WTC11 (cell line): ENCODE measurements at regions not wholly inside any gene's neighbourhood (a gene's known extent, or its start where the extent isn't known, plus 50 kb on each side); places are given as distances from the start of the nearest gene placed in this dataset.

Experiments used
- ATAC-seq: fragments of 200-7000 bp; cut with Tn5 transposase; 2 replicates; pipeline ENCODE4 v1.10.0; 2021; ENCODE audit warnings: mild to moderate bottlenecking, moderate library complexity
- CTCF ChIA-PET: fragments of 300-600 bp; sonication (Branson Sonifier 250); formaldehyde crosslinking; loops from one replicate; lab custom pipeline; 2021; ENCODE audit warnings: antibody characterized with exemption; lab: Charles Lee
- POLR2A ChIA-PET: fragments of 350-600 bp; sonication (Branson Sonifier 250); formaldehyde crosslinking; loops from one replicate; lab custom pipeline; 2021; ENCODE audit warnings: antibody characterized with exemption; lab: Charles Lee
- DNase-seq: peaks from one replicate; pipeline ENCODE4 v3.0.0; 2021; ENCODE audit warnings: low spot score
- H3K27ac Mint-ChIP-seq: 2 replicates; pipeline ENCODE4 v1.8.0; 2021; ENCODE audit warnings: mixed read lengths
- H3K27me3 Mint-ChIP-seq: 2 replicates; pipeline ENCODE4 v1.8.0; 2021; ENCODE audit warnings: low read depth, mild to moderate bottlenecking, moderate library complexity, mixed read lengths
- H3K36me3 Mint-ChIP-seq: 2 replicates; pipeline ENCODE4 v1.8.0; 2021; ENCODE audit warnings: mixed read lengths
- H3K4me1 Mint-ChIP-seq: 2 replicates; pipeline ENCODE4 v1.8.0; 2022; ENCODE audit warnings: mixed read lengths
- H3K4me3 Mint-ChIP-seq: 2 replicates; pipeline ENCODE4 v1.8.0; 2021; ENCODE audit warnings: mild to moderate bottlenecking, moderate library complexity, mixed read lengths
- H3K9me3 Mint-ChIP-seq: 2 replicates; pipeline ENCODE4 v1.8.0; 2021; ENCODE audit warnings: mixed read lengths
- CREB1 ChIP-seq: sonication (generic); formaldehyde crosslinking; IDR thresholded peaks from 2 replicates; pipeline ENCODE4 v1.8.0; 2023; ENCODE audit warnings: mild to moderate bottlenecking, missing genetic modification reagents
- CTCF ChIP-seq: fragments of 200-600 bp; IDR thresholded peaks from 2 replicates; pipeline ENCODE4 v1.8.0; 2022; ENCODE audit warnings: antibody characterized with exemption
- EMX1 ChIP-seq: fragments of 250-450 bp; sonication (Bioruptor Pico); IDR thresholded peaks from 2 replicates; pipeline ENCODE4 v1.8.0; 2021; ENCODE audit warnings: mild to moderate bottlenecking
- FOXP1 ChIP-seq: sonication (generic); formaldehyde crosslinking; IDR thresholded peaks from 2 replicates; pipeline ENCODE4 v1.8.0; 2022; ENCODE audit warnings: missing genetic modification reagents, mild to moderate bottlenecking, moderate library complexity, borderline replicate concordance
- FOXP4 ChIP-seq: sonication (generic); formaldehyde crosslinking; IDR thresholded peaks from 2 replicates; pipeline ENCODE4 v1.8.0; 2022; ENCODE audit warnings: mild to moderate bottlenecking, missing genetic modification reagents
- KAT7 ChIP-seq: sonication (generic); formaldehyde crosslinking; IDR thresholded peaks from 2 replicates; pipeline ENCODE4 v1.8.1; 2023; ENCODE audit warnings: missing genetic modification reagents, mild to moderate bottlenecking, borderline replicate concordance
- NFATC4 ChIP-seq: fragments of 250-450 bp; sonication (Bioruptor Pico); IDR thresholded peaks from 2 replicates; pipeline ENCODE4 v1.9.0; 2021; ENCODE audit warnings: mild to moderate bottlenecking
- NFE2L1 ChIP-seq: sonication (generic); formaldehyde crosslinking; IDR thresholded peaks from 2 replicates; pipeline ENCODE4 v1.8.1; 2023; ENCODE audit warnings: missing genetic modification reagents
- NFYB ChIP-seq: sonication (generic); formaldehyde crosslinking; conservative IDR thresholded peaks from 2 replicates; pipeline ENCODE4 v1.8.0; 2022; ENCODE audit warnings: low read depth, missing genetic modification reagents
- NR2C2 ChIP-seq: sonication (generic); formaldehyde crosslinking; IDR thresholded peaks from 2 replicates; pipeline ENCODE4 v1.8.0; 2022; ENCODE audit warnings: mild to moderate bottlenecking, missing genetic modification reagents
- OVOL2 ChIP-seq: fragments of 250-450 bp; sonication (Bioruptor Pico); IDR thresholded peaks from 2 replicates; pipeline ENCODE4 v1.9.0; 2021; ENCODE audit warnings: mild to moderate bottlenecking, borderline replicate concordance
- RORB ChIP-seq: fragments of 250-450 bp; sonication (Bioruptor Pico); IDR thresholded peaks from 2 replicates; pipeline ENCODE4 v1.9.0; 2021; ENCODE audit warnings: mild to moderate bottlenecking
- SMAD3 ChIP-seq: sonication (generic); formaldehyde crosslinking; IDR thresholded peaks from 2 replicates; pipeline ENCODE4 v1.8.0; 2022; ENCODE audit warnings: missing genetic modification reagents, mild to moderate bottlenecking, borderline replicate concordance
- SP1 ChIP-seq: sonication (generic); formaldehyde crosslinking; conservative IDR thresholded peaks from 2 replicates; pipeline ENCODE4 v1.8.1; 2022; ENCODE audit warnings: missing genetic modification reagents
- ZBTB21 ChIP-seq: sonication (generic); formaldehyde crosslinking; IDR thresholded peaks from 2 replicates; pipeline ENCODE4 v1.8.1; 2023; ENCODE audit warnings: mild to moderate bottlenecking, missing genetic modification reagents, borderline replicate concordance
- ZNF121 ChIP-seq: sonication (generic); formaldehyde crosslinking; IDR thresholded peaks from 2 replicates; pipeline ENCODE4 v1.8.0; 2023; ENCODE audit warnings: missing genetic modification reagents
- ZNF263 ChIP-seq: sonication (generic); formaldehyde crosslinking; IDR thresholded peaks from 2 replicates; pipeline ENCODE4 v1.8.1; 2022; ENCODE audit warnings: low read depth, mild to moderate bottlenecking, moderate library complexity, missing genetic modification reagents
- ZNF396 ChIP-seq: fragments of 250-450 bp; sonication (Bioruptor Pico); IDR thresholded peaks from 2 replicates; pipeline ENCODE4 v1.8.0; 2021; ENCODE audit warnings: mild to moderate bottlenecking, moderate library complexity, borderline replicate concordance
- ZNF423 ChIP-seq: fragments of 250-450 bp; sonication (Bioruptor Pico); IDR thresholded peaks from 2 replicates; pipeline ENCODE4 v2.1.2; 2022; ENCODE audit warnings: mild to moderate bottlenecking, moderate library complexity
- ZNF512 ChIP-seq: sonication (generic); formaldehyde crosslinking; IDR thresholded peaks from 2 replicates; pipeline ENCODE4 v1.8.1; 2022; ENCODE audit warnings: missing genetic modification reagents, borderline replicate concordance

- no peak overlapping the region for H3K27ac Mint-ChIP-seq
- no peak for DNase-seq
- no peaks in the 10 kb centered on the region for H3K4me1 Mint-ChIP-seq
- TF ChIP-seq ZNF396 (no peak), EMX1 (CRISPR knock-in tag) (no peak), OVOL2 (CRISPR knock-in tag) (no peak), NFATC4 (CRISPR knock-in tag) (no peak), CTCF (no peak), ZNF512 (CRISPR knock-in tag) (no peak), SP1 (CRISPR knock-in tag) (no peak), NFE2L1 (CRISPR knock-in tag) (no peak)
- TF ChIP-seq, all 79 proteins: peak for 0
- no peak overlapping the region for H3K4me3 Mint-ChIP-seq
- H3K27me3 Mint-ChIP-seq = no peaks in the 10 kb centered on the region
- no peaks in the 10 kb centered on the region for H3K36me3 Mint-ChIP-seq
- peak; percentile 39; the same call in 1 of the 2 replicates for ATAC-seq
- ChIA-PET CTCF (interaction anchor here (1.1 to 1.7 kb wide), 7 partner anchors 16 to 190 kb away, joined by 3 to 21 read pairs (median 4); no protein-coding TSS in a partner anchor), POLR2A (no interaction called here)
- H3K9me3 Mint-ChIP-seq = no peaks in the 10 kb centered on the region
Observed at GRCh38 chr14:22185191-22185590, 403.8 kb downstream of the DAD1 start.

GRCh38 chr14:22184830-22185168 is 404.2 kb downstream of the DAD1 start:
- DNase-seq (no peak), ATAC-seq (no peak)
- Mint-ChIP-seq H3K27ac (no peak overlapping the region), H3K36me3 (no peaks in the 10 kb centered on the region), H3K4me1 (no peaks in the 10 kb centered on the region), H3K9me3 (no peaks in the 10 kb centered on the region), H3K27me3 (no peaks in the 10 kb centered on the region), H3K4me3 (no peak overlapping the region)
- ChIA-PET POLR2A (no interaction called here), CTCF (interaction anchor here (1.1 to 1.7 kb wide), 8 partner anchors 17 to 271 kb away, joined by 3 to 21 read pairs (median 4); no protein-coding TSS in a partner anchor)
- TF ChIP-seq RORB (CRISPR knock-in tag) (no peak), NFYB (CRISPR knock-in tag) (no peak), ZBTB21 (no peak), ZNF423 (CRISPR knock-in tag) (no peak), SMAD3 (no peak), KAT7 (no peak), NR2C2 (CRISPR knock-in tag) (no peak), ZNF121 (CRISPR knock-in tag) (no peak)

GRCh38 chr14:22184157-22184829 is 404.7 kb downstream of the DAD1 start:
- Mint-ChIP-seq H3K36me3 (no peaks in the 10 kb centered on the region), H3K27me3 (no peaks in the 10 kb centered on the region), H3K9me3 (no peaks in the 10 kb centered on the region), H3K4me3 (no peak overlapping the region), H3K27ac (no peak overlapping the region), H3K4me1 (no peaks in the 10 kb centered on the region)
- POLR2A ChIA-PET = no interaction called here
- no peak for ATAC-seq
- TF ChIP-seq ZNF263 (no peak), FOXP1 (CRISPR knock-in tag) (no peak), FOXP4 (CRISPR knock-in tag) (no peak), CREB1 (CRISPR knock-in tag) (no peak)
- CTCF ChIA-PET = interaction anchor here (1.1 to 2.1 kb wide), 8 partner anchors 16 to 270 kb away, joined by 3 to 21 read pairs (median 4); no protein-coding TSS in a partner anchor
- DNase-seq = no peak
